ENCODE measurements at regions not wholly inside any gene's neighbourhood (a gene's known extent, or its start where the extent isn't known, plus 50 kb on each side); places are given as distances from the start of the nearest gene placed in this dataset.

DNA sequence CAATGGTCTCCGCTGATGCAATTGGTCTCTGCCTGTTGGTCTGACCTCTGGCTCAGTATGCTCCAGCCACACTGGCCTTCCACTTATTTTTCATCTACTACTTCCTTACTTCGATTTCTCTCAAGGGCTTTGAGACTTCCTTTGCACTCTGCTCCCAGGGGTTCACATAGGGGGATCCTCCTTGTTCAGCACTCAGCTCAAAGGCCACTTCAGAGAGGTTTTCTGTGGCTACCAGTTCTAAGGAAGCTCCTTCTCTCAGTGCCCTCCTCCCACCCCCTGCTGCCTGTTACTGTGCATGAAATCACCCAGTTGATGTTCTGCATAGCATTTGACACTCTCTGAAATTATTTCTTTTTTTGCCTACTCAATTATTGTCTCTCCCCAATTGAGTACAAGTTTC, 476.4 kb downstream of the HS3ST3B1 start:
- Histone ChIP-seq H3K27ac (no peak overlapping the region), H3K4me3 (no peak overlapping the region), H3K36me3 (no peaks in the 10 kb centered on the region), H3K27me3 (no peaks in the 10 kb centered on the region), H3K4me1 (ENCODE audit: low read depth) (no peaks in the 10 kb centered on the region), H3K9me3 (ENCODE audit: low read depth) (no peaks in the 10 kb centered on the region)
- no peak for DNase-seq (ENCODE audit: low read depth in 1 of 2, low spot score in 1 of 2)
- TF ChIP-seq, protein P1, sequence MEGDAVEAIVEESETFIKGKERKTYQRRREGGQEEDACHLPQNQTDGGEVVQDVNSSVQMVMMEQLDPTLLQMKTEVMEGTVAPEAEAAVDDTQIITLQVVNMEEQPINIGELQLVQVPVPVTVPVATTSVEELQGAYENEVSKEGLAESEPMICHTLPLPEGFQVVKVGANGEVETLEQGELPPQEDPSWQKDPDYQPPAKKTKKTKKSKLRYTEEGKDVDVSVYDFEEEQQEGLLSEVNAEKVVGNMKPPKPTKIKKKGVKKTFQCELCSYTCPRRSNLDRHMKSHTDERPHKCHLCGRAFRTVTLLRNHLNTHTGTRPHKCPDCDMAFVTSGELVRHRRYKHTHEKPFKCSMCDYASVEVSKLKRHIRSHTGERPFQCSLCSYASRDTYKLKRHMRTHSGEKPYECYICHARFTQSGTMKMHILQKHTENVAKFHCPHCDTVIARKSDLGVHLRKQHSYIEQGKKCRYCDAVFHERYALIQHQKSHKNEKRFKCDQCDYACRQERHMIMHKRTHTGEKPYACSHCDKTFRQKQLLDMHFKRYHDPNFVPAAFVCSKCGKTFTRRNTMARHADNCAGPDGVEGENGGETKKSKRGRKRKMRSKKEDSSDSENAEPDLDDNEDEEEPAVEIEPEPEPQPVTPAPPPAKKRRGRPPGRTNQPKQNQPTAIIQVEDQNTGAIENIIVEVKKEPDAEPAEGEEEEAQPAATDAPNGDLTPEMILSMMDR (IDR thresholded peaks at IDR 0.05; ENCODE audit: low read depth, low read length): no peak

DNA sequence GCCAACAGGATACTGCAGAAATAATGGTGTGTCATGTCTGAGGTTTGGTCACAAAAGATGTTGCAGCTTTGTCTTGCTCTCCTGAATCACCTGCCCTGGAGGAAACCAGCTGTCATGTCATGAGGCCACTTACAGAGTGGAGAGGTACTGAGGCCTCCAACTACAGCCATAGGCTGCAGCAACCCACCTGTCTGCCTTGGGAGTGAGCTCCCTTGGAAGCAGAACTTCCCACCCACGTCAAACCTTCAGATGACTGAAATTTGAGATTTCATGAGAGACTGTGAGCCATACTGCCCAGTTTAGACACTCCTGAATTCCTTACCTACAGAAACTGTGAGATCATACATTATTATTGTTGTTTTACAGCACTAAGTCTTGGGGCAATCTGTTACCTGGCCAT, 475.9 kb downstream of the HS3ST3B1 start:
- no peak for DNase-seq (ENCODE audit: low read depth in 1 of 2, low spot score in 1 of 2)
- Histone ChIP-seq H3K4me3 (no peak overlapping the region), H3K36me3 (no peaks in the 10 kb centered on the region), H3K9me3 (ENCODE audit: low read depth) (no peaks in the 10 kb centered on the region), H3K4me1 (ENCODE audit: low read depth) (no peaks in the 10 kb centered on the region), H3K27me3 (no peaks in the 10 kb centered on the region), H3K27ac (no peak overlapping the region)
- TF ChIP-seq, protein P1 (IDR thresholded peaks at IDR 0.05; ENCODE audit: low read depth, low read length): no peak

DNA sequence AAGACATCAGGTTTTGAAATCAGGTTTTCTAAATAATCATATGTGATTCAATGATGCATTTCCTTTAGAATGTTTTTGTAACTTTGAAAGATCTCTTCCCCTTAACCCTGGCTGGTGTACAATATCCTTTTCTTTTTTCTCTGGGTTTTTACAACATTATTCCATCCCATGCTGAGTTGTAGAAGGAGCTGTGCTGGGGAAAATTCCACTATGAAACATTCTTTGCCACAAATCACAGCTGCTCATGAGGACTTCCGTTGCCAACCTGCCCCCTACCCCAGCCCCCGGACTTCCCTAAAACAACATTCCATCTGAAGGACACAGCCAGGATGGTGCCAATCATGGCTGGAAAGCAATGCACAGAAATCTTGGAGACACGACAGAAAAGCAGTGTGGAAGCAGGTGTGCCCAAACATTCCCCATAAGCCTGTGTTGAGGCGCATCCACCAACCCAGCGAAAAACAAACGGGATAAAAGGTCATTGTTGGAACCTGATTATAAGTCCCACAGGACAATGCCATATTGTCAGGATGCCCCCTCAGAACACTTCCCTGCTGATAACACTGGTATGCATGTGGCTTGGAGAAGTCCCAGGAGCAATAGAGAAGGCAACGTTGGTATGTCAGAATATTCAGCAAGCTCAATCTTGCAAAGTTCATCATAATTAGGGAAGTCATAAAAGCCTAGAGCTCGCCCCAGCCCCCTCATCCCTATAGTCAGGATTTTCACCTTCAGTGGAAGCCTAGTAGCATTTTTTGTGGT, 475.0 kb downstream of the HS3ST3B1 start:
- no peaks in the 10 kb centered on the region for H3K9me3 ChIP-seq (ENCODE audit: low read depth)
- TF ChIP-seq, protein P1 (IDR thresholded peaks at IDR 0.05; ENCODE audit: low read depth, low read length): no peak
- no peaks in the 10 kb centered on the region for H3K36me3 ChIP-seq
- peak in 1 of 2 donors; percentile 68 for DNase-seq (ENCODE audit: low read depth in 1 of 2, low spot score in 1 of 2)
- H3K27me3 ChIP-seq: no peaks in the 10 kb centered on the region
- no peak overlapping the region for H3K27ac ChIP-seq
- no peaks in the 10 kb centered on the region for H3K4me1 ChIP-seq (ENCODE audit: low read depth)
- no peak overlapping the region for H3K4me3 ChIP-seq

DNA sequence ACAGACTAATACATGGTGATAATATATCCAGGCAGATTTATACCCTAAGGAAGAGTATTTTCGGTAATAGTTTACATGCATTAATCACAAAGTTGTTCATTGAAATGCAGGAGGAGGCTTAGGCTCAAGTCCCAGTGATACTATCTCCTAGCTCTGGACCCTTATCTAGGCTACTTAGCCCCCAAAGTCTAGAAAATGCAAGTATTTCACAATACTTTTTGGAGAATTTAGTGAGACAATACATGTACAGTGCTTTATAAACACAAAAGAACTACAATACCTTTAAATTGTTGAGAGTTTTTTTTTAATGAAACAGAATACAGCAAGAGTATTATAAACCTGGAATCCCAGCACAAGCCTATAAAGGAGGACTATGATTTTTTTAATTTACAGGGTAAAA, 473.9 kb downstream of the HS3ST3B1 start:
- no peaks in the 10 kb centered on the region for H3K4me1 ChIP-seq (ENCODE audit: low read depth)
- TF ChIP-seq, protein P1 (IDR thresholded peaks at IDR 0.05; ENCODE audit: low read depth, low read length): no peak
- DNase-seq (ENCODE audit: low read depth in 1 of 2, low spot score in 1 of 2): no peak
- H3K27me3 ChIP-seq: no peaks in the 10 kb centered on the region
- no peak overlapping the region for H3K27ac ChIP-seq
- H3K9me3 ChIP-seq (ENCODE audit: low read depth): no peaks in the 10 kb centered on the region
- no peaks in the 10 kb centered on the region for H3K36me3 ChIP-seq
- no peak overlapping the region for H3K4me3 ChIP-seq

DNA sequence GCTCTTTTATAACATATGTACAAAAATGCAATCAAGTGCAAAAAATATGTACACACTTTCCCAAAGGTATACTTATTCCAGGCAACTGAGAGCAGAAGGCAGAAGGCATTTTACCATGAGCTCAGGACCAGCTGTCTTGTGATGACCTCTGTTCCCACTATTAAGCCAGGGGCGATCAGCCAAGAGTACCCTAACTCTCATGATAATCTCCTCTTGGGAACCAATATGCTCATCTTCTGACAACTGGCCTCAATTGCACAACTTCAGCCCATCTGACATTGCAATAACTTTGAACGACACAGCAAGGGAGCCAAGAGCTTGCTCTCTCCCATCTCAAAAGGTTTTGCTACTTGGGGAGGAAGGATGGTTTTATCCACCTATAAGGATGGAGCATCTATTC, 471.9 kb downstream of the HS3ST3B1 start:
- no peak for DNase-seq (ENCODE audit: low read depth in 1 of 2, low spot score in 1 of 2)
- Histone ChIP-seq H3K4me3 (no peak overlapping the region), H3K4me1 (ENCODE audit: low read depth) (no peaks in the 10 kb centered on the region), H3K36me3 (no peaks in the 10 kb centered on the region), H3K27me3 (no peaks in the 10 kb centered on the region), H3K27ac (no peak overlapping the region), H3K9me3 (ENCODE audit: low read depth) (no peaks in the 10 kb centered on the region)
- TF ChIP-seq, protein P1 (IDR thresholded peaks at IDR 0.05; ENCODE audit: low read depth, low read length): no peak

Measured in cardiac muscle cell (in vitro differentiated cells and primary cell).